ENCODE measurements at regions not wholly inside any gene's neighbourhood (a gene's known extent, or its start where the extent isn't known, plus 50 kb on each side); places are given as distances from the start of the nearest gene placed in this dataset.

- TF ChIP-seq CTCF (IDR thresholded peaks at IDR 0.05; ENCODE audit: insufficient read depth, low read length) (no peak), GABPA (IDR thresholded peaks at IDR 0.05; ENCODE audit: low read depth) (no peak), POLR2AphosphoS5 (IDR thresholded peaks at IDR 0.05; ENCODE audit: low read depth) (no peak), SPI1 (IDR thresholded peaks at IDR 0.05; ENCODE audit: borderline replicate concordance, low read depth) (no peak)
- TF ChIP-seq, protein P1, sequence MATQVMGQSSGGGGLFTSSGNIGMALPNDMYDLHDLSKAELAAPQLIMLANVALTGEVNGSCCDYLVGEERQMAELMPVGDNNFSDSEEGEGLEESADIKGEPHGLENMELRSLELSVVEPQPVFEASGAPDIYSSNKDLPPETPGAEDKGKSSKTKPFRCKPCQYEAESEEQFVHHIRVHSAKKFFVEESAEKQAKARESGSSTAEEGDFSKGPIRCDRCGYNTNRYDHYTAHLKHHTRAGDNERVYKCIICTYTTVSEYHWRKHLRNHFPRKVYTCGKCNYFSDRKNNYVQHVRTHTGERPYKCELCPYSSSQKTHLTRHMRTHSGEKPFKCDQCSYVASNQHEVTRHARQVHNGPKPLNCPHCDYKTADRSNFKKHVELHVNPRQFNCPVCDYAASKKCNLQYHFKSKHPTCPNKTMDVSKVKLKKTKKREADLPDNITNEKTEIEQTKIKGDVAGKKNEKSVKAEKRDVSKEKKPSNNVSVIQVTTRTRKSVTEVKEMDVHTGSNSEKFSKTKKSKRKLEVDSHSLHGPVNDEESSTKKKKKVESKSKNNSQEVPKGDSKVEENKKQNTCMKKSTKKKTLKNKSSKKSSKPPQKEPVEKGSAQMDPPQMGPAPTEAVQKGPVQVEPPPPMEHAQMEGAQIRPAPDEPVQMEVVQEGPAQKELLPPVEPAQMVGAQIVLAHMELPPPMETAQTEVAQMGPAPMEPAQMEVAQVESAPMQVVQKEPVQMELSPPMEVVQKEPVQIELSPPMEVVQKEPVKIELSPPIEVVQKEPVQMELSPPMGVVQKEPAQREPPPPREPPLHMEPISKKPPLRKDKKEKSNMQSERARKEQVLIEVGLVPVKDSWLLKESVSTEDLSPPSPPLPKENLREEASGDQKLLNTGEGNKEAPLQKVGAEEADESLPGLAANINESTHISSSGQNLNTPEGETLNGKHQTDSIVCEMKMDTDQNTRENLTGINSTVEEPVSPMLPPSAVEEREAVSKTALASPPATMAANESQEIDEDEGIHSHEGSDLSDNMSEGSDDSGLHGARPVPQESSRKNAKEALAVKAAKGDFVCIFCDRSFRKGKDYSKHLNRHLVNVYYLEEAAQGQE (IDR thresholded peaks at IDR 0.05; ENCODE audit: insufficient replicate concordance, low read depth) = no peak
Measured at GRCh38 chr12:64938179-64938578, 113.7 kb downstream of the TBC1D30 start.
